Liver (tissue), 2 donors: ENCODE measurements at regions not wholly inside any gene's neighbourhood (a gene's known extent, or its start where the extent isn't known, plus 50 kb on each side); places are given as distances from the start of the nearest gene placed in this dataset.

Experiments used
- CTCF ChIP-seq: fragments of 150-350 bp; IDR thresholded peaks from 2 replicates; pipeline ENCODE4 v1.5.1; 2017; ENCODE audit warnings: improper control_type of control experiment, low read depth, low read length; ENCODE audit not compliant: missing input control
- MAX ChIP-seq: IDR thresholded peaks from 2 replicates; pipeline ENCODE4 v1.6.1; 2016; ENCODE audit warnings: antibody characterized with exemption
- donor health status: healthy.

GRCh38 chr5:40260361-40260760, 419.4 kb upstream of the PTGER4 start:
- TF ChIP-seq CTCF (no peak), MAX (no peak)
